ENCODE measurements at regions not wholly inside any gene's neighbourhood (a gene's known extent, or its start where the extent isn't known, plus 50 kb on each side); places are given as distances from the start of the nearest gene placed in this dataset.
"Not testable (repeated sequence)": the region's sequence is repeated elsewhere in the genome, so short reads cannot be mapped to it uniquely, and the experiment has no call there.

GRCh38 chr7:81887098-81888090, 117.5 kb upstream of the HGF start:
- DNase-seq (ENCODE audit: low read depth): peak; percentile 42

- DNase-seq (ENCODE audit: low read depth): no peak
Observed at GRCh38 chr7:81886211-81886764, 116.4 kb upstream of the HGF start.

GRCh38 chr7:81884817-81885216, 115.0 kb upstream of the HGF start:
- DNase-seq (ENCODE audit: low read depth): no peak

GRCh38 chr7:81883801-81884393, 114.0 kb upstream of the HGF start:
- no peak for DNase-seq (ENCODE audit: low read depth)

GRCh38 chr7:81882086-81882485, 112.2 kb upstream of the HGF start:
- no peak for DNase-seq (ENCODE audit: low read depth)

- DNase-seq (ENCODE audit: low read depth): no peak
Observed at GRCh38 chr7:81877890-81878289, 108.0 kb upstream of the HGF start.

- DNase-seq (ENCODE audit: low read depth): no peak
Observed at GRCh38 chr7:81873559-81873958, 103.7 kb upstream of the HGF start.

GRCh38 chr7:81871606-81872265, 101.9 kb upstream of the HGF start:
- DNase-seq (ENCODE audit: low read depth): no peak

- no peak for DNase-seq (ENCODE audit: low read depth)
Observed at GRCh38 chr7:81870608-81871007, 100.8 kb upstream of the HGF start.

- DNase-seq (ENCODE audit: low read depth): peak; percentile 11
Observed at GRCh38 chr7:81869670-81870069, 99.8 kb upstream of the HGF start.

- DNase-seq (ENCODE audit: low read depth): no peak
Observed at GRCh38 chr7:81865754-81866153, 95.9 kb upstream of the HGF start.

GRCh38 chr7:81859433-81859832, 89.6 kb upstream of the HGF start:
- DNase-seq (ENCODE audit: low read depth): no peak

GRCh38 chr7:81858820-81859219, 89.0 kb upstream of the HGF start:
- DNase-seq (ENCODE audit: low read depth): peak; percentile 91

- DNase-seq (ENCODE audit: low read depth): peak; percentile 41
Observed at GRCh38 chr7:81857385-81857784, 87.5 kb upstream of the HGF start.

GRCh38 chr7:81854518-81854917, 84.7 kb upstream of the HGF start:
- DNase-seq (ENCODE audit: low read depth): no peak

- no peak for DNase-seq (ENCODE audit: low read depth)
Observed at GRCh38 chr7:81852701-81853100, 82.9 kb upstream of the HGF start.

GRCh38 chr7:81851413-81851812, 81.6 kb upstream of the HGF start:
- no peak for DNase-seq (ENCODE audit: low read depth)

GRCh38 chr7:81846398-81846797, 76.6 kb upstream of the HGF start:
- peak; percentile 44 for DNase-seq (ENCODE audit: low read depth)

GRCh38 chr7:81845744-81846241, 75.9 kb upstream of the HGF start:
- DNase-seq (ENCODE audit: low read depth): no peak

GRCh38 chr7:81843657-81844056, 73.8 kb upstream of the HGF start:
- not testable (repeated sequence) for DNase-seq (ENCODE audit: low read depth)

- DNase-seq (ENCODE audit: low read depth): no peak
Observed at GRCh38 chr7:81842361-81842760, 72.5 kb upstream of the HGF start.
